H4 (cell line): ENCODE measurements at regions not wholly inside any gene's neighbourhood (a gene's known extent, or its start where the extent isn't known, plus 50 kb on each side); places are given as distances from the start of the nearest gene placed in this dataset.

Source experiments
- DNase-seq: peaks from one replicate; pipeline ENCODE4 v3.0.0-alpha.2; 2015; ENCODE audit warnings: low spot score

- no peak for DNase-seq
Observed at GRCh38 chr1:25056536-25056935, 126.5 kb upstream of the RUNX3 start.

GRCh38 chr1:25055961-25056360 lies 125.9 kb upstream of the RUNX3 start:
- no peak for DNase-seq

DNA sequence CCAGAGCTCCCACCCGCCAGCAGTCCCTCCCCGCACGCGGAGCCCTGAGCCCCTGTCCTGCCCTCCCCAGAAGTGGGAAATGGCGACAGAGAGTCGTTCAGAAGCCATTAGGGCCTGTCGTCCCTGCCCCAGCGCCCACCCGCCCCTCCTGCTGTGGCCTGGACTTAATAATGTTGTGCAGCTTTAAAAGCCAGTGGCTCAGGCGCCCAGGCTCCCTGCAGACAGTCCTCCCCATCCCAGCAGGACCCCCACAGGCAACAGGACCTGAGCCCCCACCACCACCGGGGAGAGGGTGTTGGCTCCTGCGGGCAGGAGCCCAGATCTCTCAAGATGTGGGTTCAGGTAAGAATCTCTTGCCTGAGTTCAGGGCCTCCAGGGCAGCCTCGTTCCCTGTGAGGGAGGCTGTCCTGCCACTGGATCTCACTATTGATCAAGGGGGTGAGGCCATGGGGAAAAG lies 125.3 kb upstream of the RUNX3 start:
- no peak for DNase-seq

DNA sequence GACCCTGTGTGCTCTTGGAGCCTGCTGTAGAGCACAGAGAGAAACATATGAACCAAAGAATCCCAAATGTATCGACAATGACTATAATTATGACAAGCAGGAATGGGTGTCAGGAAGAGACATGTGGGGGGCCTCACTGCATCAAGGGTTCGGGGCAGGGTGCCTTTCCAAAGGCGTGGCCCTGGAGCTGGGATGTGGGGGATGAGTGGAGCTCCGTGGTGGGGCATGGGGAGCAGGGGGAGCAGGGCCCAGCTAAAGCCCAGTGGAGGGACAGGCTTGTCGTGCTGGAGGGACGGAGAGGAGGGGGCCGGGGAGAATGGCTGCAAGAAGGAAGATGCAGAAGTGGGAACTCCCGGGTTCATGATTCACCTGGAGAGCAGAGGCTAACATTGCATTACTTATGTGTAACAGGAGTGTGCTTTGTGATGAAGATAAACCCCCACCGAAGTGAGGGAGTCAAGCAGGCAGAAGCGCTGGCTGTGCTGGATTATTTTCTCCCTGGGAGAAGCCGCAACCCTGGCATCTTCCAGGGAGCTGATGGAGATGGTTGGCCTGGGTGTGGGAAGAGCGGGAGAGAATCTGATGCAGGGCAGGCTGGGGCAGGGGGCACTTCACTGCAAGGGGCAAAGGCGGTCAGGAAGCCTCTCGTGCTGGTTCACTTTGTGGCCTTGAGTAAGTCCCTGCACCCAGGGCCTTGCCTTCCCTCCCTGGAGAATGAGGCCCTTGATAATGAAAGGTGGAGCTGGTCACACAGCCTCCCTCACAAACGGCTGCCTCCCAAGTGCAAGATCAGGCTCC lies 124.6 kb upstream of the RUNX3 start:
- no peak for DNase-seq

- no peak for DNase-seq
Observed at GRCh38 chr1:25053576-25054250, 123.6 kb upstream of the RUNX3 start.

DNA sequence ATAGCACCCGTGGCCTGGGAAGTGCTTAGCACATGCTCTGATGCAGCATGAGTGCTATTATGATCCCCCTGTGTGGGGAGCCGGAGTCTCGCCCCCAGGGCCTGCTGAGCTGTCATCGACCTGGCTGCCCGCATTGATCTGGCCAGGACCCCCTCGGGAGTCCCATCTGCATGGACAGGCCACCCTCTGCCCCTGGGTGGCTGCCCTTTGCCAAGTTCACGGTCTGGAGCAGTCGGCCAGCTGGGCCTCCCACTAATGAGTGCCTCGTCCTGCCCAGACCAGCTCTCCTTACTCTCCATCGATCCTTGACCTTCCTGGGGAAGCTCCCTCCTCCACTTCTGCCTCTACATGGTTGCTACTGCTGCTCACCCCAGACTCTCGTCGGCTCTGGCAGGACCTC lies 121.8 kb upstream of the RUNX3 start:
- no peak for DNase-seq

GRCh38 chr1:25051504-25051903 lies 121.4 kb upstream of the RUNX3 start:
- no peak for DNase-seq

- DNase-seq, result no peak
Observed at GRCh38 chr1:25050165-25050564, 120.1 kb upstream of the RUNX3 start.

- no peak for DNase-seq
Observed at GRCh38 chr1:25049190-25049589, 119.1 kb upstream of the RUNX3 start.

DNA sequence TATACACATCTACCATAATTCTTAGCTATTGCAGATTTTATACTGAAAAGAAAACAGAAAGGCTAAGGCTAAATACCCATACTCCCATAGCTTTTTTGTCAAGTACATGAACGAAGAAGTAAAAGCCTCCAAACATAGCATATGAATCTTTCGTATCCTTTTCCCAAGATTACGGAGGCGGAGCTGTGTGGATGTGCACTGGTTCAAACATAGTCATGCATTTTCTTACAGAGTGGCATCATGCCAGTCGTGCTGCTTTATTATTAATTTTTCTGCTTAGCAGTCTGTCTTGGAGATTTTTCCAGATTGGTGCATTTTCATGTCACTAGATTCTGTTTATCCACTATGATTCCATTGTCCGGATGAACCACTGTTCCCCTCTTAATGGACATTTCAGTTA lies 118.7 kb upstream of the RUNX3 start:
- DNase-seq, result no peak

DNA sequence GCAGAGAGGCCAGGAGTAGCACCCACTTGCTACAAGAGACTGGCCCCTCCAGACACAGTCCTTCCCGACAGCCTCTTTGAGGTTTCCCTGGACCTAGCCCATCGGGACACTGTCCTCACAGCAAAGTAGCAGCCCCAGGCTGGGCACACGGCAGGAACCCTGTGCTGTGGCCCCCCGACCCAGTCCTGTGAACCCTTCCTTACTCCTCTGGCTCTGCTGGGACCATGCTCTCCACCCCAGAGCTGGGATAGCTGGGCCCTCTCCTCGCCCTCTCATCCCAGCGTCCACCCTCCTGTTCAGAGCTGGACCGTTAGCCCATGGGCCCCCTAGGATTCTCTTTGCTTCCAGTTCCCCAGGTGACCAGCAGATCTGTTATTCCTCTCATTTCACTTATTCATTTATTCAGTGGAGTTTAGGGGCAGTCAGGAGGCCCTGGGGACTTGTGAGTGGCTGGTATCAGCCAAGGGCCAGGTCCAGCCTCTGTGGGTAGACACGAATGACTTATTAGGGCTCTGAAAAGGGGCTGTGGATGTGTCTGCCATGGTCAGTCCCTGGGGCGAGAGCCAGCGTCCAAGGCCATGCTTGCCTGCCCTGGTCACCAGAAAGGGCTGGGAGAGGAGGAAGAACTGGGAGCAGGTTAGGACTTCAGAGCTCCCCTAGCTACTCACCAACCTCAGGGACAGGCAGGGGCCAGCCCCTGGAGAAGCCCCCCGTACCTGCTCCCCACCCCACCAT lies 117.6 kb upstream of the RUNX3 start:
- no peak for DNase-seq

DNA sequence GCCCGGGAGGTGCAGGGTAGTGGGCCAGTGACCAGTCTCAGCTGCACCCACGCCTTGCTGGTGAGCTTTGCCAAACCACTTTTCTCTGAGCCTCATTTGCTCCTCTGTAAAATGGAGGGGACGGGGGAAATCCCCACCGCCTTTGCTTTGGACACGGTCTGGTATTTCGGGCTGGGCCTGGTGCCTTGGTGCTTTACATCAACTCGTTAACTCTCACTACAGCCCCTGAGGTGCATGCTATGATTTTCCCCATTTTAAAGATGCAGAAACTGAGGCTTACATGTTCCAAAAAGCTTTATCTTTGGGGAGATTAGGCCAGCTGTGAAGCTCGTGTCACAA lies 116.1 kb upstream of the RUNX3 start:
- no peak for DNase-seq

GRCh38 chr1:25045480-25046193 lies 115.6 kb upstream of the RUNX3 start:
- DNase-seq, result no peak

DNA sequence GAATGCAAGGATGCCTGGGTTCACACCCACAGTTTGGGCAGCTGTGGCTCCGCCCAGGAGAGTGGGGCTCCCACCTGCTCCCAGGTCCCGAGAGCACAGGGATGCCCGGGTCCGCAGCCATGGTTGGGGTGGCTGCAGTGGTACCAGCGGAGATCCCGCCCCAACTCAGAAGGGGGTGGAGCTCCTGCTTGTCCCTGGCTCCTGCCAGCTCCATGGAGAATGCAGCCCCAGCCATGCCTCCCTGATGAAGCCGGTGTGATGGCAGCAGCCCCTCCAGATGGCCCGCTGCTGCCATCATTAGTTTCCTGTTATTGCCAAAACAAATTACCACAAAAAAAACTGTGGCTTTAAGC lies 113.1 kb upstream of the RUNX3 start:
- DNase-seq, result no peak

GRCh38 chr1:25042331-25043227 lies 112.5 kb upstream of the RUNX3 start:
- DNase-seq, result no peak

DNA sequence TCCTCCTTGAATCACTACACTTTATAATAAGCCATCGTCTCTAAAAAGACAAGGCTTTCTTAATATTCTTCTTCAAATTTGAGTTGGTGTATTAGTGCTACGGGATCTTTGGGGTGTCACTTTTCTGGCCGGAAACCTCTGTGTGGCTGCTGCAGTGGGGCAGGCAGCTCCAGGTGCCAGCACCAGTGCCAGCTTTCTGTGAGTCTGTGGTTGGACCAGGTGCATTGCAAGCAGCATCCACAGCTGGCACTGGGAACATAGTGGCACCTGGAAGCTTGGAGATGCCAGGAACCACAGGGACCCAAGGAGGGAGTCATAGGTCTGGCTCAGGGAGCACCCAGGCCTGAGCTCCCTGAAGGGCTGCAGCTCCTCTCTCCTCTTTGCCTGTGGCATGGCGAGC lies 111.8 kb upstream of the RUNX3 start:
- DNase-seq, result no peak

- DNase-seq, result no peak
Observed at GRCh38 chr1:25040122-25040685, 110.1 kb upstream of the RUNX3 start.

- no peak for DNase-seq
Observed at GRCh38 chr1:25039229-25039628, 109.2 kb upstream of the RUNX3 start.

DNA sequence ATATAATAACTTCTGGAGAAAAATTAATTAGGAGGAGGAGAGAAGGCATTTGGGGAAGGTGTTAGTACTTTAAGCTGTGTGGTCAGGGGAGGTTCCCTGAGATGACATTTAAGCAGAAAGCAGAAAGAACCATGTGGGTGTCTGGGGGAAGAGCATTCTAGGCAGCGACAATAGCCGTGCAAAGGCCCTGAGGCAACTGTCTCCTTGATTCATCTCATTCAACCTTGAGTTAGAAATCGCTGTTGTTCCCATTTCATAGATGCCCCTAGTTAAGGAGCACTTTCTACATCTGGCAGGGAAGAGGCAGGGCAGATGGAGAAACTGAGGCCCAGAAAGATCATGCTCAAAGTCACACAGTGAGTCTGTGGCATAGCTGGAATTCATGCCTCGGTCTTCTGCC lies 108.6 kb upstream of the RUNX3 start:
- DNase-seq, result no peak

GRCh38 chr1:25037174-25038074 lies 107.3 kb upstream of the RUNX3 start:
- DNase-seq, result peak; percentile 55
